ENCODE measurements at regions not wholly inside any gene's neighbourhood (a gene's known extent, or its start where the extent isn't known, plus 50 kb on each side); places are given as distances from the start of the nearest gene placed in this dataset.

DNA sequence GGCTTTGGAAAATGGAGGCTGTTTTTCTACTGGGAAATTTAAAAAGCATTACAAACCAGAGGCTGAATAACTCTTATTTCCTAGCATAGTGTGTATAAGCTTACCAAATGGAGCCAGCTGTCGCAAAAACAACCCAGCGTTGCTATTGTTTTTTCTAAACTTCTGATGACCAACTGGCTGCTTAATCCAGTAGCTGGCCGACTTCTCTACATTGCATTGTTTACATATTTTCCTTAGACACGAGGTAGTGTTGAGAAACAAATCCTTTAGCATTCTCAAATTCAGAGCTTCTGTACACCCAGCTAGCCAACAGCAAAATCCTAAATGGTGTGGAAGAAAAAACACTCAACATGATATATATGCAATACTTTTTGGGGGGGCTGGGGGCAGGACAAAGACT is 161.0 kb upstream of the ADAMTS9 start:
- DNase-seq, result no peak
- Histone ChIP-seq H3K27me3 (ENCODE audit: insufficient read depth, low read depth, severe bottlenecking) (no peaks in the 10 kb centered on the region), H3K27ac (no peak overlapping the region), H3K36me3 (no peaks in the 10 kb centered on the region), H3K9me3 (ENCODE audit: severe bottlenecking) (no peaks in the 10 kb centered on the region), H3K4me3 (ENCODE audit: low read depth, low read length) (no peak overlapping the region)
- TF ChIP-seq, protein P1, sequence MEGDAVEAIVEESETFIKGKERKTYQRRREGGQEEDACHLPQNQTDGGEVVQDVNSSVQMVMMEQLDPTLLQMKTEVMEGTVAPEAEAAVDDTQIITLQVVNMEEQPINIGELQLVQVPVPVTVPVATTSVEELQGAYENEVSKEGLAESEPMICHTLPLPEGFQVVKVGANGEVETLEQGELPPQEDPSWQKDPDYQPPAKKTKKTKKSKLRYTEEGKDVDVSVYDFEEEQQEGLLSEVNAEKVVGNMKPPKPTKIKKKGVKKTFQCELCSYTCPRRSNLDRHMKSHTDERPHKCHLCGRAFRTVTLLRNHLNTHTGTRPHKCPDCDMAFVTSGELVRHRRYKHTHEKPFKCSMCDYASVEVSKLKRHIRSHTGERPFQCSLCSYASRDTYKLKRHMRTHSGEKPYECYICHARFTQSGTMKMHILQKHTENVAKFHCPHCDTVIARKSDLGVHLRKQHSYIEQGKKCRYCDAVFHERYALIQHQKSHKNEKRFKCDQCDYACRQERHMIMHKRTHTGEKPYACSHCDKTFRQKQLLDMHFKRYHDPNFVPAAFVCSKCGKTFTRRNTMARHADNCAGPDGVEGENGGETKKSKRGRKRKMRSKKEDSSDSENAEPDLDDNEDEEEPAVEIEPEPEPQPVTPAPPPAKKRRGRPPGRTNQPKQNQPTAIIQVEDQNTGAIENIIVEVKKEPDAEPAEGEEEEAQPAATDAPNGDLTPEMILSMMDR (IDR thresholded peaks at IDR 0.05; ENCODE audit: low read depth, low read length), result no peak

DNA sequence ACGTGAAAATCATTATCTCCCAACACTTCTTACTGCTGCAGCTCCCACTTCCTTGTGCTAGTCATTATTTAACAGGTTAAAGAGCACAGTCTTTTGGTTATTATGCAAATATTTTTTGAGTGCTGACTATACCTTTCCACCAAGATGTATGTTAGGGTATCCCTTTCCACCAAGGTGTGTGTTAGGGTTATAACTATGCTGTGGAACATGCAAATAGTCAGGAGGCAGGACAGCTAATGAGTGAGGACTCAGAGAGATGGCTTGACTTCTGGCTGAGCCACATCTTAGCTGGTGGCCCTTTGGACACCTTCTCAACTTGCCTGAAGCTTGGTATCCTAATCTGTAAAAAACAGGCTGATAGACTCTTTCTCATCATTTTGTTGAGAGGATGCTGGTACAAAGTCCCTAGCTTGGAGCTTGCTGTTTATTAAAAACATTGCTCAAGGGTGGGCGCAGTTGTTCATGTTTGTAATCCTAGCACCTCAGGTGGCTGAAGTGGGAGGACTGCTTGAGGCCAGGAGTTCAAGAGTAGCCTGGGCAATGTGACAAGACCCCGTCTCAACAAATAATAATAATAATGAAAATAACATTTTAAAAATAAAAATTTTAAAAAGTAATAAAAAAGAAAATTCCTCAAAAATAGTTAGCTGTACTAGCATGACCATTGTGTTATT is 160.5 kb upstream of the ADAMTS9 start:
- Histone ChIP-seq H3K27ac (no peak overlapping the region), H3K36me3 (no peaks in the 10 kb centered on the region), H3K4me3 (ENCODE audit: low read depth, low read length) (no peak overlapping the region), H3K9me3 (ENCODE audit: severe bottlenecking) (no peaks in the 10 kb centered on the region), H3K27me3 (ENCODE audit: insufficient read depth, low read depth, severe bottlenecking) (no peaks in the 10 kb centered on the region)
- DNase-seq, result no peak
- TF ChIP-seq, protein P1 (IDR thresholded peaks at IDR 0.05; ENCODE audit: low read depth, low read length), result no peak

DNA sequence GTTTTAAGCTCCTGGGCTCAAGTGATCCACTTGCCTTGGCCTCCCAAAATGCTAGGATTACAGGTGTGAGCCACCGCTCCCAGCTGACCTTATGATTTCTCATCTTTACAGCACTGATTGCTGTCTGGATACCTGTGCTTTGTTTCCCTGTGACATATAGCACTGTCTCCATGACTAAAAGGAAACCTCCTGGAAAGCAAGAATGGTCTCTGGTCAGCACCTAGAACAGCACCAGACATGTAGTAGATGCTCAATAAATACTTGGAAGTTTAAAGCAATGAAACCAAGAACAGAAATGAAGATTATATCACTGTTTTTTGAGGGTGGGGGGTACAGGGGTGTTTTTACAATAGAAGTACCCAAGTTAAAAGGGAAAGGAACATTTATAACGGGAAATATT is 156.8 kb upstream of the ADAMTS9 start:
- Histone ChIP-seq H3K4me3 (ENCODE audit: low read depth, low read length) (no peak overlapping the region), H3K27ac (no peak overlapping the region), H3K27me3 (ENCODE audit: insufficient read depth, low read depth, severe bottlenecking) (no peaks in the 10 kb centered on the region), H3K9me3 (ENCODE audit: severe bottlenecking) (no peaks in the 10 kb centered on the region), H3K36me3 (no peaks in the 10 kb centered on the region)
- DNase-seq, result no peak
- TF ChIP-seq, protein P1 (IDR thresholded peaks at IDR 0.05; ENCODE audit: low read depth, low read length), result no peak

DNA sequence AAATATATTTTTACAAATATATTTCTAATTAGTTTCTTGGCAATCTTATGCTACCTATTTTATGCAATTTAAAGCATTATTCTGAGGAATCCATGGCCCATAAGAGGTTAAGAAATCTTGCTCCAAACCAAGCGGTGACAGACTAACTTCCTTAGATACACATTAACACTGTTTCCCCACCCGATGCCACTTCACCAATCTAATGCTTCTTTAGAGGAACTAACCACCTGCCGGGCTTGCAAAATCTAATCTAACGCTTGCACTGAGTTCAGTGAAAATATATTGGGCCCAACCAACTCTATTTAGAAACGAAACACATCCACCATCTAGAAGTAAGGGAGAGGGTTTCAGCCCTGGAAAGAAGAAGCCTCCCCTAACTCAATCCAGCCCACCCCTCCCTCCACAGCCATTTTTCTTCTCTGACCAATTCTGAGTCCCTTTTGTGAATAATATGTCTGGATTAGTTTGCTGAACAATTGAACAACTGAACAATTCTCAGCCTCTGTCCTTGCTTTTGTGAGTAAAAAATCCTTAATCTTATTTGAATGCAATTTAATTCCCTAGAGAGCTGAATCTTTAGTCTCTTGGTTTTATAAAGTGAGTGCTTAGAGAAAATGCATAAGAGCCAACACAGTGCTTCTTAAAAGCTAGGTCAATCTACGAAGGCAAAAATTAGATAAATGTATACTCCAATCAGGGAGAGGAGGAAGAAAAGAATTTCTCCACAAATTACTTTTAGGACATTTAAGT is 150.4 kb upstream of the ADAMTS9 start:
- Histone ChIP-seq H3K9me3 (ENCODE audit: severe bottlenecking) (no peaks in the 10 kb centered on the region), H3K27ac (no peak overlapping the region), H3K4me3 (ENCODE audit: low read depth, low read length) (no peak overlapping the region), H3K36me3 (no peaks in the 10 kb centered on the region), H3K27me3 (ENCODE audit: insufficient read depth, low read depth, severe bottlenecking) (no peaks in the 10 kb centered on the region)
- TF ChIP-seq, protein P1 (IDR thresholded peaks at IDR 0.05; ENCODE audit: low read depth, low read length), result no peak
- DNase-seq, result no peak

DNA sequence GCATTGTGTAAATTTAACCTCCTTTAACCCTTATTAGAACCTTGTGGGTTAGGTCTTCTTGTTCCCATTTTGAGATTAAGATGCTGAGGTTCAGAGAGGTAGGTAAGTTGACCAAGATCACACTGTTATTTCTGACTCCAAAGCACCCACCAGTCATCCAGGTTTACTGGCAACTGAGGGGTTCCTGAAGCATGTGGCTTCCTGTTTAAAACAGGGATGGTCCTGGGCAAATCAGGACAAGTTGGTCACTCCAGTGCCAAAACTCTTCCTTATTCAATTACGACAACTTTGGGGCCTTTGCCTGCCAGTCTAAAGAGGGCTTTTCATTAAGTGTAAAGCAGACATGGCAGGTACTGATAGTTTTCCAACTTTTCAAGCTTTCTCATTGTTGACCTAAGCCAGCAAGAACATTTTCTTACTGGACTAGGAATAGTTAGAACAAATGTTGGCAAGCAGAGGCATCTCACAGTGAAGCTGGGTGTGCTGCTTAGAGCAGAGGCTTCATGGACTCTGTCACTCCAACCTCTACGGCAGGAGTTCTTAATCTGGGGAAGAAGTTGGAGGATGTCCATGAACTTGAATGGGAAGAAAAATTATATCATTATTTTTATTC is 149.4 kb upstream of the ADAMTS9 start:
- Histone ChIP-seq H3K27ac (no peak overlapping the region), H3K36me3 (no peaks in the 10 kb centered on the region), H3K27me3 (ENCODE audit: insufficient read depth, low read depth, severe bottlenecking) (no peaks in the 10 kb centered on the region), H3K4me3 (ENCODE audit: low read depth, low read length) (no peak overlapping the region), H3K9me3 (ENCODE audit: severe bottlenecking) (no peaks in the 10 kb centered on the region)
- TF ChIP-seq, protein P1 (IDR thresholded peaks at IDR 0.05; ENCODE audit: low read depth, low read length), result no peak
- DNase-seq, result no peak

Measured in WERI-Rb-1 (cell line).